ENCODE measurements at regions not wholly inside any gene's neighbourhood (a gene's known extent, or its start where the extent isn't known, plus 50 kb on each side); places are given as distances from the start of the nearest gene placed in this dataset.

DNA sequence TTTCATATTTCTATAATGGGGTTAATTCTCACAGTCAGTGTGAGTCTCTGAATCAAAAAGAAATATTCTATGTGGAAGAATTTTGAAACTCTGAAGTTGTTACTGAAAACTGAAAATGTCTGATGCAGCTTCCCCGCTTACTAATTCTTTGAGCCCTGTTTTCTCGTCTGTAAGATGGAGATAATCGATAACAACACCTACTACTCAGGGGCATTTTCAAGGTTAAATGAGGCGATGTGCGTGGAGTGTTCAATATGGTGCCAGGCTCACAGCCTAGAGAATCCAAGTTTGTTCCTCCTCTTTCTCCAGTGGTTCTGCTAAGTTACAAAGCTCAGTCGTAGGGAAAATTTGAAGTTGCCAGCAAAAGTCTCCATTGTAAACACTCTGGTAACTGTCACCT lies 391.4 kb downstream of the FUT8 start (continued):
- TF ChIP-seq, protein P1, sequence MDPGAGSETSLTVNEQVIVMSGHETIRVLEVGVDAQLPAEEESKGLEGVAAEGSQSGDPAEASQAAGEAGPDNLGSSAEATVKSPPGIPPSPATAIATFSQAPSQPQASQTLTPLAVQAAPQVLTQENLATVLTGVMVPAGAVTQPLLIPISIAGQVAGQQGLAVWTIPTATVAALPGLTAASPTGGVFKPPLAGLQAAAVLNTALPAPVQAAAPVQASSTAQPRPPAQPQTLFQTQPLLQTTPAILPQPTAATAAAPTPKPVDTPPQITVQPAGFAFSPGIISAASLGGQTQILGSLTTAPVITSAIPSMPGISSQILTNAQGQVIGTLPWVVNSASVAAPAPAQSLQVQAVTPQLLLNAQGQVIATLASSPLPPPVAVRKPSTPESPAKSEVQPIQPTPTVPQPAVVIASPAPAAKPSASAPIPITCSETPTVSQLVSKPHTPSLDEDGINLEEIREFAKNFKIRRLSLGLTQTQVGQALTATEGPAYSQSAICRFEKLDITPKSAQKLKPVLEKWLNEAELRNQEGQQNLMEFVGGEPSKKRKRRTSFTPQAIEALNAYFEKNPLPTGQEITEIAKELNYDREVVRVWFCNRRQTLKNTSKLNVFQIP (CRISPR knock-in tag; IDR thresholded peaks at IDR 0.05; ENCODE audit: borderline replicate concordance, low read depth), result no peak
- TF ChIP-seq, protein P2, sequence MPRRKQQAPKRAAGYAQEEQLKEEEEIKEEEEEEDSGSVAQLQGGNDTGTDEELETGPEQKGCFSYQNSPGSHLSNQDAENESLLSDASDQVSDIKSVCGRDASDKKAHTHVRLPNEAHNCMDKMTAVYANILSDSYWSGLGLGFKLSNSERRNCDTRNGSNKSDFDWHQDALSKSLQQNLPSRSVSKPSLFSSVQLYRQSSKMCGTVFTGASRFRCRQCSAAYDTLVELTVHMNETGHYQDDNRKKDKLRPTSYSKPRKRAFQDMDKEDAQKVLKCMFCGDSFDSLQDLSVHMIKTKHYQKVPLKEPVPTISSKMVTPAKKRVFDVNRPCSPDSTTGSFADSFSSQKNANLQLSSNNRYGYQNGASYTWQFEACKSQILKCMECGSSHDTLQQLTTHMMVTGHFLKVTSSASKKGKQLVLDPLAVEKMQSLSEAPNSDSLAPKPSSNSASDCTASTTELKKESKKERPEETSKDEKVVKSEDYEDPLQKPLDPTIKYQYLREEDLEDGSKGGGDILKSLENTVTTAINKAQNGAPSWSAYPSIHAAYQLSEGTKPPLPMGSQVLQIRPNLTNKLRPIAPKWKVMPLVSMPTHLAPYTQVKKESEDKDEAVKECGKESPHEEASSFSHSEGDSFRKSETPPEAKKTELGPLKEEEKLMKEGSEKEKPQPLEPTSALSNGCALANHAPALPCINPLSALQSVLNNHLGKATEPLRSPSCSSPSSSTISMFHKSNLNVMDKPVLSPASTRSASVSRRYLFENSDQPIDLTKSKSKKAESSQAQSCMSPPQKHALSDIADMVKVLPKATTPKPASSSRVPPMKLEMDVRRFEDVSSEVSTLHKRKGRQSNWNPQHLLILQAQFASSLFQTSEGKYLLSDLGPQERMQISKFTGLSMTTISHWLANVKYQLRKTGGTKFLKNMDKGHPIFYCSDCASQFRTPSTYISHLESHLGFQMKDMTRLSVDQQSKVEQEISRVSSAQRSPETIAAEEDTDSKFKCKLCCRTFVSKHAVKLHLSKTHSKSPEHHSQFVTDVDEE (CRISPR knock-in tag; IDR thresholded peaks at IDR 0.05), result no peak
- TF ChIP-seq ZNF8 (CRISPR knock-in tag; IDR thresholded peaks at IDR 0.05), result no peak
- no peak for TF ChIP-seq ISL1 (CRISPR knock-in tag; IDR thresholded peaks at IDR 0.05)

DNA sequence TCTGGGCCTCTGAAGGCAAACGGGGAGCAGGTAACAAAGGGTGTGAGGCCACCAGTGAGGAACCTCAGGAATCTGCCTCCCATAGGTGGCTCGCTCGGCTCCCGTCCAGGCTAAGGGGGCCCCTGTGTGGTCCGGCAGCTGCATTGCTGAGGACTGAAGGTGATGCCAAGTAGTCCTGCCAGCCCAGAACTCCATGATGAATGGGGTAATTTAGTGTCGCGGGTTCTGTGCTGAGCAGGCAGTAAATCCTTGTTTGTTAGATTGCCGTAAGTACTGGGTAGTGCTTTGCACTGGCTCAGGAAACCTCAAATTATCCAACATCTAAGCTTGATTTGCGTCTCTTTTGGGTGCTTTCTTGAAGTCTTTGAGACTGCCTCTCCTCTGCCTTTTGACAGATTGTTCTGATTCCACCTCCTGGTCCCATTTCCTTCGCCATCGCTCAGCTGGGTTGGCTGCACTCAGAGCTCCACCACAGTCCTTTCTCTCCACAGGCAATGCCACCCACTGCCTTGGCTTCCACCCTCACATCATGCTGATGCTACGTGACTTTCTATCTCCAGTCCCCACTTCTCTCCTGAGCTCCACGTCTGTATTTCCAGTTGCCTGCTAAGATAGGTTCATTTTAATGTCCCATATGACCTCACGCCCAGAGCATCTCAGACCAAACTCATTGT lies 392.0 kb downstream of the FUT8 start:
- ATAC-seq, result no peak

DNA sequence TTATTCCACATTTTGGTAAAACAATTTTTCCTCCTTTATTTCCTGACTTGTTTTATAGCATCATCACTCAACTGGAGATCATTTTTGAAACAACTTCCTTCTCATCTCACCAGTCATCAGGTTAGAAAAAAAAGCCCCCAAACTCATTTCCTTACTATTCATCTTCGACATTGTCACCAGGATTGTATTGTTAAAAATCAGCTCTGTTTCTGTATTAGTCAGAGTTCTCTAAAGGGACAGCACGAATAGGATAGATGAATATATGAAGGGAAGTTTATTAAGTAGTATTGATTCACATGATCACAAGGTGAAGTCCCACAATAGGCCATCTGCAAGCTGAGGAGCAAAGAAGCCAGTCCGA lies 392.6 kb downstream of the FUT8 start:
- no peak for ATAC-seq
- TF ChIP-seq ZNF8 (CRISPR knock-in tag; IDR thresholded peaks at IDR 0.05) (no peak), ESRRG (CRISPR knock-in tag; IDR thresholded peaks at IDR 0.05) (no peak), ISL1 (CRISPR knock-in tag; IDR thresholded peaks at IDR 0.05) (no peak), OSR1 (CRISPR knock-in tag; IDR thresholded peaks at IDR 0.05) (no peak), ZFP30 (CRISPR knock-in tag; IDR thresholded peaks at IDR 0.05) (no peak), ZNF565 (CRISPR knock-in tag; conservative IDR thresholded peaks at IDR 0.05; ENCODE audit: low read depth) (no peak), SNAI2 (CRISPR knock-in tag; IDR thresholded peaks at IDR 0.05) (no peak), TOX (CRISPR knock-in tag; IDR thresholded peaks at IDR 0.05; ENCODE audit: borderline replicate concordance) (no peak), BACH2 (CRISPR knock-in tag; IDR thresholded peaks at IDR 0.05; ENCODE audit: borderline replicate concordance) (no peak), ZNF70 (CRISPR knock-in tag; IDR thresholded peaks at IDR 0.05) (no peak), RARB (CRISPR knock-in tag; IDR thresholded peaks at IDR 0.05) (no peak), GLIS3 (CRISPR knock-in tag; IDR thresholded peaks at IDR 0.05) (no peak), PPARA (CRISPR knock-in tag; IDR thresholded peaks at IDR 0.05; ENCODE audit: borderline replicate concordance) (no peak), ZFP3 (CRISPR knock-in tag; IDR thresholded peaks at IDR 0.05) (no peak), ARNTL (CRISPR knock-in tag; IDR thresholded peaks at IDR 0.05; ENCODE audit: borderline replicate concordance, low read depth) (no peak)
- TF ChIP-seq, protein P3, sequence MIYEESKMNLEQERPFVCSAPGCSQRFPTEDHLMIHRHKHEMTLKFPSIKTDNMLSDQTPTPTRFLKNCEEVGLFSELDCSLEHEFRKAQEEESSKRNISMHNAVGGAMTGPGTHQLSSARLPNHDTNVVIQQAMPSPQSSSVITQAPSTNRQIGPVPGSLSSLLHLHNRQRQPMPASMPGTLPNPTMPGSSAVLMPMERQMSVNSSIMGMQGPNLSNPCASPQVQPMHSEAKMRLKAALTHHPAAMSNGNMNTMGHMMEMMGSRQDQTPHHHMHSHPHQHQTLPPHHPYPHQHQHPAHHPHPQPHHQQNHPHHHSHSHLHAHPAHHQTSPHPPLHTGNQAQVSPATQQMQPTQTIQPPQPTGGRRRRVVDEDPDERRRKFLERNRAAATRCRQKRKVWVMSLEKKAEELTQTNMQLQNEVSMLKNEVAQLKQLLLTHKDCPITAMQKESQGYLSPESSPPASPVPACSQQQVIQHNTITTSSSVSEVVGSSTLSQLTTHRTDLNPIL (CRISPR knock-in tag; IDR thresholded peaks at IDR 0.05; ENCODE audit: low read depth), result no peak
- TF ChIP-seq, protein P4, sequence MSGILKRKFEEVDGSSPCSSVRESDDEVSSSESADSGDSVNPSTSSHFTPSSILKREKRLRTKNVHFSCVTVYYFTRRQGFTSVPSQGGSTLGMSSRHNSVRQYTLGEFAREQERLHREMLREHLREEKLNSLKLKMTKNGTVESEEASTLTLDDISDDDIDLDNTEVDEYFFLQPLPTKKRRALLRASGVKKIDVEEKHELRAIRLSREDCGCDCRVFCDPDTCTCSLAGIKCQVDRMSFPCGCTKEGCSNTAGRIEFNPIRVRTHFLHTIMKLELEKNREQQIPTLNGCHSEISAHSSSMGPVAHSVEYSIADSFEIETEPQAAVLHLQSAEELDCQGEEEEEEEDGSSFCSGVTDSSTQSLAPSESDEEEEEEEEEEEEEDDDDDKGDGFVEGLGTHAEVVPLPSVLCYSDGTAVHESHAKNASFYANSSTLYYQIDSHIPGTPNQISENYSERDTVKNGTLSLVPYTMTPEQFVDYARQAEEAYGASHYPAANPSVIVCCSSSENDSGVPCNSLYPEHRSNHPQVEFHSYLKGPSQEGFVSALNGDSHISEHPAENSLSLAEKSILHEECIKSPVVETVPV (CRISPR knock-in tag; IDR thresholded peaks at IDR 0.05), result no peak
- TF ChIP-seq, protein P5, sequence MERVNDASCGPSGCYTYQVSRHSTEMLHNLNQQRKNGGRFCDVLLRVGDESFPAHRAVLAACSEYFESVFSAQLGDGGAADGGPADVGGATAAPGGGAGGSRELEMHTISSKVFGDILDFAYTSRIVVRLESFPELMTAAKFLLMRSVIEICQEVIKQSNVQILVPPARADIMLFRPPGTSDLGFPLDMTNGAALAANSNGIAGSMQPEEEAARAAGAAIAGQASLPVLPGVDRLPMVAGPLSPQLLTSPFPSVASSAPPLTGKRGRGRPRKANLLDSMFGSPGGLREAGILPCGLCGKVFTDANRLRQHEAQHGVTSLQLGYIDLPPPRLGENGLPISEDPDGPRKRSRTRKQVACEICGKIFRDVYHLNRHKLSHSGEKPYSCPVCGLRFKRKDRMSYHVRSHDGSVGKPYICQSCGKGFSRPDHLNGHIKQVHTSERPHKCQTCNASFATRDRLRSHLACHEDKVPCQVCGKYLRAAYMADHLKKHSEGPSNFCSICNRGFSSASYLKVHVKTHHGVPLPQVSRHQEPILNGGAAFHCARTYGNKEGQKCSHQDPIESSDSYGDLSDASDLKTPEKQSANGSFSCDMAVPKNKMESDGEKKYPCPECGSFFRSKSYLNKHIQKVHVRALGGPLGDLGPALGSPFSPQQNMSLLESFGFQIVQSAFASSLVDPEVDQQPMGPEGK (CRISPR knock-in tag; IDR thresholded peaks at IDR 0.05; ENCODE audit: borderline replicate concordance), result no peak

More for the DNA sequence above, 392.0 kb downstream of the FUT8 start:
- no peak for TF ChIP-seq BACH2 (CRISPR knock-in tag; IDR thresholded peaks at IDR 0.05; ENCODE audit: borderline replicate concordance)
- no peak for TF ChIP-seq ISL1 (CRISPR knock-in tag; IDR thresholded peaks at IDR 0.05)
- no peak for TF ChIP-seq PPARA (CRISPR knock-in tag; IDR thresholded peaks at IDR 0.05; ENCODE audit: borderline replicate concordance)
- no peak for TF ChIP-seq ESRRG (CRISPR knock-in tag; IDR thresholded peaks at IDR 0.05)
- TF ChIP-seq, protein P5 (CRISPR knock-in tag; IDR thresholded peaks at IDR 0.05; ENCODE audit: borderline replicate concordance), result no peak
- TF ChIP-seq TCF4 (CRISPR knock-in tag; IDR thresholded peaks at IDR 0.05; ENCODE audit: borderline replicate concordance), result no peak
- no peak for TF ChIP-seq ZFP30 (CRISPR knock-in tag; IDR thresholded peaks at IDR 0.05)
- no peak for TF ChIP-seq GLIS3 (CRISPR knock-in tag; IDR thresholded peaks at IDR 0.05)

All from SK-N-SH treated with all-trans-retinoic acid at 6 μM for 48 hours (cell line).